Gastroesophageal sphincter (tissue), 3 donors: ENCODE measurements at regions not wholly inside any gene's neighbourhood (a gene's known extent, or its start where the extent isn't known, plus 50 kb on each side); places are given as distances from the start of the nearest gene placed in this dataset.

Experiments
- POLR2A ChIP-seq, 2 donors: fragments of 450-650 bp; IDR thresholded peaks; one replicate each; pipeline ENCODE4 v1.6.1; 2017; ENCODE audit warnings: antibody characterized with exemption in 2 of 2, mild to moderate bottlenecking in 2 of 2, moderate library complexity in 1 of 2
- POLR2AphosphoS5 ChIP-seq: sonication (generic); formaldehyde crosslinking; IDR thresholded peaks from one replicate; pipeline ENCODE4 v1.6.1; 2017; ENCODE audit warnings: antibody characterized with exemption
- TF ChIP-seq, protein P1 (sequence below), 4 experiments: fragments of 200-600 bp in 2 of 4; fragments of 450-650 bp in 2 of 4; sonication (generic) in 1 of 4; IDR thresholded peaks; one replicate each; pipeline ENCODE4 v1.5.1; 2017 to 2019; ENCODE audit warnings: antibody characterized with exemption in 4 of 4, mild to moderate bottlenecking in 2 of 4, moderate library complexity in 2 of 4

DNA sequence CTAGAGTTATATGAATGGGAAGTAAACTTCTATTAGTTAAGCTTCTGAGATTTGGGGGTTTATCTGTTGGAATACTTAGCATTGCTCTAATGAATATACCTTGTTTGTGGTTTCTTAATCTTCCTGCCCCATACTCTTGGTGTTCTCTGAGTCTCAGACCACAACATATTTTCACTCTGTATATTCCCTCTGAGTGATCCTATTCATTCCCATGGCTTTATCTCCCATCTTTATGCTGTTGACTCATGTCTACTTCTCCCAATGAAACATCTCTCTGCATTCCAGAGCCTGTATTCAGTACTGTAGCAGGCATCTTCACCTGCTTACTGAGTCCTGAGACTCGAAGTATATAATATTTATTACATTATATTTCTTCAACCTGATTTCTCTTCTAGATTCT is 283.7 kb upstream of the MAP3K7 start:
- TF ChIP-seq, protein P1, sequence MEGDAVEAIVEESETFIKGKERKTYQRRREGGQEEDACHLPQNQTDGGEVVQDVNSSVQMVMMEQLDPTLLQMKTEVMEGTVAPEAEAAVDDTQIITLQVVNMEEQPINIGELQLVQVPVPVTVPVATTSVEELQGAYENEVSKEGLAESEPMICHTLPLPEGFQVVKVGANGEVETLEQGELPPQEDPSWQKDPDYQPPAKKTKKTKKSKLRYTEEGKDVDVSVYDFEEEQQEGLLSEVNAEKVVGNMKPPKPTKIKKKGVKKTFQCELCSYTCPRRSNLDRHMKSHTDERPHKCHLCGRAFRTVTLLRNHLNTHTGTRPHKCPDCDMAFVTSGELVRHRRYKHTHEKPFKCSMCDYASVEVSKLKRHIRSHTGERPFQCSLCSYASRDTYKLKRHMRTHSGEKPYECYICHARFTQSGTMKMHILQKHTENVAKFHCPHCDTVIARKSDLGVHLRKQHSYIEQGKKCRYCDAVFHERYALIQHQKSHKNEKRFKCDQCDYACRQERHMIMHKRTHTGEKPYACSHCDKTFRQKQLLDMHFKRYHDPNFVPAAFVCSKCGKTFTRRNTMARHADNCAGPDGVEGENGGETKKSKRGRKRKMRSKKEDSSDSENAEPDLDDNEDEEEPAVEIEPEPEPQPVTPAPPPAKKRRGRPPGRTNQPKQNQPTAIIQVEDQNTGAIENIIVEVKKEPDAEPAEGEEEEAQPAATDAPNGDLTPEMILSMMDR (IDR thresholded peaks at IDR 0.05), result no peak
- TF ChIP-seq POLR2AphosphoS5, result no peak
- no peak for TF ChIP-seq POLR2A (IDR thresholded peaks at IDR 0.05)
